ENCODE measurements at regions not wholly inside any gene's neighbourhood (a gene's known extent, or its start where the extent isn't known, plus 50 kb on each side); places are given as distances from the start of the nearest gene placed in this dataset.

DNA sequence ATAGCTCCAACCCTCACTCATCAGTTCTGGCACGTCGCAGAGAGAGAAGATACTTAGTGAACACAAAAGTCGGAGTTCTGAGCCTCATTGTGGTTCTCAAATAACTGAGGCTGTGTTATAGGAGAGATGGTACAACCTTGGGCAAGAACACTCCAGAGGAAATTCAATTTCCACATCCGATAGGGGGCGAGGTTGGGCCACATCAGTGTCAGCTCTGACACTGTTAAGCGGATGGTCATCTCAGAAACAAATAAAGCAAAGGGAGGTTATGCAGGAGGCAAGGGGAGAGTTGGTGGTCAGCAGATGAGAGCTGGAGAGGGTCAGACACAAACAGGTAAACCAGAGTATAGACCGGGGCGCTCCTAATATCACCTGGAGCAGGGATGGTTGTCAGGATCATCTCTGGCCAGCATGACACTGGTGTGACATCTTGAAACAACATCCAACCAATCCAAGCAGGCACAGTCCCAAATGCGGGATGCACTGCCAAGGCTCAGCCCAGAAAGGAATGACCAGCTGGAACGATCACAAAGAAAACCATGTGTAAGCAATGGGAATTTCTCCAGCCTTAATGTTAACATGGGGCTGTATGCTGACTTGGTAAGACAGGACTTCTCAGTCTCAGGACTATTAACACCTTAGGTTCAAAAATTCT, 331.8 kb downstream of the HACE1 start:
- Histone ChIP-seq H3K36me3 (no peaks in the 10 kb centered on the region), H3K27ac (replicated peaks) (no peak overlapping the region), H3K27me3 (ENCODE audit: low read depth) (peaks cover under 1% of the 10 kb centered on the region), H3K4me3 (no peak overlapping the region), H3K9me3 (replicated peaks) (no peaks in the 10 kb centered on the region), H3K4me1 (peaks cover 13% of the 10 kb centered on the region)
- DNase-seq, result no peak
- intact Hi-C loops (cut with micrococcal nuclease), result loop anchor here (10.0 kb wide), 1 partner anchor 247 kb away; no protein-coding TSS in a partner anchor
- TF ChIP-seq, protein P1, sequence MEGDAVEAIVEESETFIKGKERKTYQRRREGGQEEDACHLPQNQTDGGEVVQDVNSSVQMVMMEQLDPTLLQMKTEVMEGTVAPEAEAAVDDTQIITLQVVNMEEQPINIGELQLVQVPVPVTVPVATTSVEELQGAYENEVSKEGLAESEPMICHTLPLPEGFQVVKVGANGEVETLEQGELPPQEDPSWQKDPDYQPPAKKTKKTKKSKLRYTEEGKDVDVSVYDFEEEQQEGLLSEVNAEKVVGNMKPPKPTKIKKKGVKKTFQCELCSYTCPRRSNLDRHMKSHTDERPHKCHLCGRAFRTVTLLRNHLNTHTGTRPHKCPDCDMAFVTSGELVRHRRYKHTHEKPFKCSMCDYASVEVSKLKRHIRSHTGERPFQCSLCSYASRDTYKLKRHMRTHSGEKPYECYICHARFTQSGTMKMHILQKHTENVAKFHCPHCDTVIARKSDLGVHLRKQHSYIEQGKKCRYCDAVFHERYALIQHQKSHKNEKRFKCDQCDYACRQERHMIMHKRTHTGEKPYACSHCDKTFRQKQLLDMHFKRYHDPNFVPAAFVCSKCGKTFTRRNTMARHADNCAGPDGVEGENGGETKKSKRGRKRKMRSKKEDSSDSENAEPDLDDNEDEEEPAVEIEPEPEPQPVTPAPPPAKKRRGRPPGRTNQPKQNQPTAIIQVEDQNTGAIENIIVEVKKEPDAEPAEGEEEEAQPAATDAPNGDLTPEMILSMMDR (IDR thresholded peaks at IDR 0.05; ENCODE audit: borderline replicate concordance), result peak; percentile 24

DNA sequence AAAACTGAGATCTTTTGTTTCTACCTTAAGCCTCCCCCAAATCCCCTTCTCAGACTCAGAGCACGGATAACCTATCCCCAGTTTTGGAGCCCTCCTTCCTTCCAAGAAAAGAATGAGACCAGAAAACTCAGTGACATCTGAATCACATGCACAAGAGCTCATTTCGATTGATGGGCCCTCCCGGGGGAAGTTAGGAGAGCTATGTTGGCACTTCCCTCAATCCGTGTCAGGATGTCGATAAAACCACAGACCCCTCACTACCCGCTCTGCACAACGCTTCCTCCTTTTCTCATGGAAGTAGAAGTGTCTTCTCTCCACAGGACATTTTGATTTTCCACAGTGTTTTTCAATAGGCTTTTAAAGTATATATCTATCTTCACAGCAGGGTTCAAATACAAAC, 332.4 kb downstream of the HACE1 start:
- Histone ChIP-seq H3K4me1 (peaks cover 13% of the 10 kb centered on the region), H3K4me3 (no peak overlapping the region), H3K27ac (replicated peaks) (no peak overlapping the region), H3K27me3 (ENCODE audit: low read depth) (peaks cover 4% of the 10 kb centered on the region), H3K9me3 (replicated peaks) (no peaks in the 10 kb centered on the region), H3K36me3 (no peaks in the 10 kb centered on the region)
- intact Hi-C loops (cut with micrococcal nuclease), result loop anchor here (10.0 kb wide), 1 partner anchor 247 kb away; no protein-coding TSS in a partner anchor
- TF ChIP-seq, protein P1 (IDR thresholded peaks at IDR 0.05; ENCODE audit: borderline replicate concordance), result no peak
- no peak for DNase-seq

DNA sequence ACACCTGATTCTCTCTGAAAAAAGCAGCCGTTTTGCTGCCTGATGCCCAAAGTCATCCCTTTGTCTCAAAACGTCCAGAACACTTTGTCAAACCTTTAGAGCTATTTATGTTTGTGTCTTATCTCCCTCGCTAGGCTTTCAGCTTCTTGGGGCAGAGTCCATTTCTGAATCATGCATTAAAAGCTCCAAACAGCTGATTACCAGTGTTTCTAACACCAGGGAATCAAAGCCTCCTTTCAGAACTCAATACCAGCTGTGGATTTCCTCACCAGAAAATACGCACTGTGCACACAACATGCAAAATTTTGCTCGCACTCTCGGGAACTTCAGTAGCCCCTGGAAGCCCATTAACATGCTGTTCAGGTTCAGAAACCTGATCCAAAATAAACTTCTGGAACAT, 333.3 kb downstream of the HACE1 start:
- H3K4me3 ChIP-seq, result peak overlapping the region; percentile 47
- H3K4me1 ChIP-seq, result peaks cover 13% of the 10 kb centered on the region
- no peak for DNase-seq
- H3K9me3 ChIP-seq (replicated peaks), result no peaks in the 10 kb centered on the region
- intact Hi-C loops (cut with micrococcal nuclease), result loop anchor here (10.0 kb wide), 1 partner anchor 248 kb away; no protein-coding TSS in a partner anchor
- peaks cover 4% of the 10 kb centered on the region for H3K27me3 ChIP-seq (ENCODE audit: low read depth)
- H3K36me3 ChIP-seq, result no peaks in the 10 kb centered on the region
- TF ChIP-seq, protein P1 (IDR thresholded peaks at IDR 0.05; ENCODE audit: borderline replicate concordance), result no peak
- H3K27ac ChIP-seq (replicated peaks), result no peak overlapping the region

DNA sequence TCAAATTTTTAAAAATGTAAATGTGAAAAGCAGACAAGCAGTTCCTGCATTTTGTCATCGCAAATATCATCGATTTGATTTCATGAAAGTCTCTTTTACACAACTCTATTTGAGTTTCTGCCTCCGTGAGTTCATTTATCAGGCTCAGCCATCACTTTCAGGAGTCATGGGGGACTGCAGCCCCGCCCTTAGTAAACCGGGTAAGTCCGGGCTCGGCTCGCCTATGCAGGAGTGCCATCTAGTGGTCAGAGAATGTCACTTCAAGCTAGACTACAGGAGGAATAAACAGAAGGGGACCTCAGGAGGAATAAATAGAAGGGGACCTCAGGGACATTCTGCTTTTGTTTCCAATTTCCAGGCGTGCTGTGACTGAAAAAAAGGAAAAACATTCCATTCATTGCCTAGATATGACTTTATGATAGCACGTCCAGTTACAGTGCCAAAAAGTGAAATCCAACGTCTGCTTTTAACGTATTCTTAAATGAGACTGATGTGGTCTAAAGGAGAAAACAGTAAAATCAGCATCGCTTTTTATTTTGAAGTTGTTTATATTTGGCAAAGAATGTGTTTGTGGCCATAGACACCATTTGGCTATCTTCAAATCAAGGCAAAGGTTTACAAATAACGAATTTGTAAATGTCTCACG, 333.9 kb downstream of the HACE1 start:
- Histone ChIP-seq H3K4me3 (peak overlapping the region; percentile 47), H3K27ac (replicated peaks) (no peak overlapping the region), H3K27me3 (ENCODE audit: low read depth) (peaks cover 4% of the 10 kb centered on the region), H3K4me1 (peaks cover 13% of the 10 kb centered on the region), H3K9me3 (replicated peaks) (no peaks in the 10 kb centered on the region), H3K36me3 (no peaks in the 10 kb centered on the region)
- peak; percentile 55 for DNase-seq
- TF ChIP-seq, protein P1 (IDR thresholded peaks at IDR 0.05; ENCODE audit: borderline replicate concordance), result peak; percentile 94
- intact Hi-C loops (cut with micrococcal nuclease), result loop anchor here (10.0 kb wide), 1 partner anchor 249 kb away; no protein-coding TSS in a partner anchor

DNA sequence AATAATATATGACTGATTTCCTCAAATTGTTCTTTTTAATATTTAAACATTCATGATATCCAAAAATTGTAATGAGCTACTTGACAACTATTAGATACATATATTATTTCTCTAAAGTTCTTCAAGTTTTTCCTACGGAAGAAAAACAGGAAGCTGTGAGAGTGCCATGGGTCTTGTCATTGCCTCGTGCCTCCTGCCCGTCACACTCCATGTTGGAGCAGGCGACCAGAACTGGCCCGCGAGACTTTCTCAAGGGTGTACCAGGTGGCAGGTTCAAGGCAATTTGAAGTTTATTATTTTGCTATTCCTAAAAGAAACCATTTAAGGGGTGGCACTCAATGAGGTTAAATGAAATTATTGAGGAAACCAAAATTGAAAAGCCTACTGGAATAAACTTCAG, 337.2 kb downstream of the HACE1 start:
- intact Hi-C loops (cut with micrococcal nuclease), result loop anchor here (10.0 kb wide), 1 partner anchor 252 kb away; no protein-coding TSS in a partner anchor
- no peak overlapping the region for H3K4me3 ChIP-seq

More for the DNA sequence above, 337.2 kb downstream of the HACE1 start:
- peaks cover 8% of the 10 kb centered on the region for H3K27me3 ChIP-seq (ENCODE audit: low read depth)
- TF ChIP-seq, protein P1 (IDR thresholded peaks at IDR 0.05; ENCODE audit: borderline replicate concordance), result no peak
- H3K36me3 ChIP-seq, result no peaks in the 10 kb centered on the region
- no peak overlapping the region for H3K27ac ChIP-seq (replicated peaks)
- no peaks in the 10 kb centered on the region for H3K9me3 ChIP-seq (replicated peaks)
- no peak for DNase-seq
- H3K4me1 ChIP-seq, result peaks cover 13% of the 10 kb centered on the region

All from left ventricle myocardium inferior (tissue), 1 donor.